Neural cell (in vitro differentiated cells): ENCODE measurements at regions not wholly inside any gene's neighbourhood (a gene's known extent, or its start where the extent isn't known, plus 50 kb on each side); places are given as distances from the start of the nearest gene placed in this dataset.

Experiments used
- H2AFZ ChIP-seq: fragments of 200-600, 300-800 bp; sonication (generic), shearing (Covaris generic); 2 replicates; pipeline ENCODE4 v1.6.0; 2014; ENCODE audit warnings: low read depth, mild to moderate bottlenecking, antibody characterized with exemption, low read length, moderate library complexity
- H3F3A ChIP-seq: fragments of 200-600 bp; shearing (Covaris generic); 2 replicates; pipeline ENCODE4 v1.6.1; 2016; ENCODE audit warnings: mild to moderate bottlenecking, moderate library complexity, mixed read lengths, antibody characterized with exemption, low read length; ENCODE audit not compliant: insufficient read depth, poor library complexity, severe bottlenecking
- H3K27ac ChIP-seq: fragments of 200-600, 300-800 bp; sonication (generic), shearing (Covaris generic); 2 replicates; pipeline ENCODE4 v1.5.1; 2014; ENCODE audit warnings: mild to moderate bottlenecking, low read length, moderate library complexity
- H3K27me3 ChIP-seq: fragments of 300-800, 200-600 bp; sonication (generic), shearing (Covaris generic); 2 replicates; pipeline ENCODE4 v1.6.0; 2014; ENCODE audit warnings: mild to moderate bottlenecking, low read depth, low read length, moderate library complexity; ENCODE audit not compliant: insufficient read depth
- H3K36me3 ChIP-seq: fragments of 300-800, 200-600 bp; sonication (generic), shearing (Covaris generic); 2 replicates; pipeline ENCODE4 v1.5.1; 2014; ENCODE audit warnings: mild to moderate bottlenecking, antibody characterized with exemption, low read length, moderate library complexity; ENCODE audit not compliant: insufficient read depth
- H3K4me2 ChIP-seq: fragments of 300-800, 200-600 bp; sonication (generic), shearing (Covaris generic); 2 replicates; pipeline ENCODE4 v1.6.0; 2014; ENCODE audit warnings: mild to moderate bottlenecking, low read length
- H3K4me3 ChIP-seq: fragments of 300-800, 200-600 bp; sonication (generic), shearing (Covaris generic); 2 replicates; pipeline ENCODE4 v1.5.1; 2014; ENCODE audit warnings: mild to moderate bottlenecking, low read length, moderate library complexity
- H3K79me2 ChIP-seq: fragments of 200-600 bp; shearing (Covaris generic); replicated peaks from 2 replicates; pipeline ENCODE4 v1.6.0; 2014; ENCODE audit warnings: mild to moderate bottlenecking, low read length, moderate library complexity; ENCODE audit not compliant: insufficient read depth
- H3K9ac ChIP-seq: fragments of 300-800, 200-600 bp; sonication (generic), shearing (Covaris generic); 2 replicates; pipeline ENCODE4 v1.6.1; 2016; ENCODE audit warnings: mild to moderate bottlenecking, low read length, mixed read lengths
- H3K9me2 ChIP-seq: fragments of 200-600 bp; shearing (Covaris generic); 2 replicates; pipeline ENCODE4 v1.6.1; 2016; ENCODE audit warnings: mild to moderate bottlenecking, low read length, mixed read lengths; ENCODE audit not compliant: insufficient read depth
- H3K9me3 ChIP-seq: fragments of 200-600, 300-800 bp; sonication (generic), shearing (Covaris generic); 2 replicates; pipeline ENCODE4 v1.6.1; 2016; ENCODE audit warnings: mild to moderate bottlenecking, mixed run types, low read length, moderate library complexity, mixed read lengths
- H4K20me1 ChIP-seq: fragments of 200-600 bp; shearing (Covaris generic); 2 replicates; pipeline ENCODE4 v1.6.1; 2016; ENCODE audit warnings: mild to moderate bottlenecking, mixed run types; ENCODE audit not compliant: insufficient read depth
- EP300 ChIP-seq: fragments of 450-650 bp; conservative IDR thresholded peaks from 2 replicates; pipeline ENCODE4 v1.6.1; 2014; ENCODE audit warnings: antibody characterized with exemption, mild to moderate bottlenecking, moderate library complexity; ENCODE audit not compliant: poor library complexity, severe bottlenecking
- EZH2 ChIP-seq: fragments of 200-600, 300-800 bp; shearing (Covaris generic), sonication (generic); IDR thresholded peaks from 2 replicates; pipeline ENCODE4 v1.6.1; 2014; ENCODE audit warnings: antibody characterized with exemption, low read length, borderline replicate concordance, mild to moderate bottlenecking; ENCODE audit not compliant: insufficient read depth, poor library complexity, severe bottlenecking
- MXI1 ChIP-seq: fragments of 450-650 bp; conservative IDR thresholded peaks from 2 replicates; pipeline ENCODE4 v1.6.1; 2014; ENCODE audit warnings: antibody characterized with exemption, mild to moderate bottlenecking; ENCODE audit not compliant: poor library complexity, severe bottlenecking
- POLR2AphosphoS5 ChIP-seq: IDR thresholded peaks from 2 replicates; pipeline ENCODE4 v1.6.1; 2012
- RAD21 ChIP-seq: fragments of 450-650 bp; conservative IDR thresholded peaks from 2 replicates; pipeline ENCODE4 v1.6.1; 2014; ENCODE audit warnings: antibody characterized with exemption, mild to moderate bottlenecking, moderate library complexity
- SMC3 ChIP-seq: fragments of 450-650 bp; conservative IDR thresholded peaks from 2 replicates; pipeline ENCODE4 v1.6.1; 2014; ENCODE audit warnings: antibody characterized with exemption, mild to moderate bottlenecking, moderate library complexity; ENCODE audit not compliant: poor library complexity
- TAF1 ChIP-seq: IDR thresholded peaks from 2 replicates; pipeline ENCODE4 v1.6.1; 2012; ENCODE audit warnings: low read depth
- TF ChIP-seq, protein P1 (sequence below): fragments of 450-650 bp; IDR thresholded peaks from 2 replicates; pipeline ENCODE4 v1.5.1; 2014; ENCODE audit warnings: antibody characterized with exemption, mild to moderate bottlenecking, moderate library complexity; ENCODE audit not compliant: poor library complexity, severe bottlenecking
- TF ChIP-seq, protein P2 (sequence below): IDR thresholded peaks from 2 replicates; pipeline ENCODE4 v1.6.1; 2012; ENCODE audit warnings: borderline replicate concordance

DNA sequence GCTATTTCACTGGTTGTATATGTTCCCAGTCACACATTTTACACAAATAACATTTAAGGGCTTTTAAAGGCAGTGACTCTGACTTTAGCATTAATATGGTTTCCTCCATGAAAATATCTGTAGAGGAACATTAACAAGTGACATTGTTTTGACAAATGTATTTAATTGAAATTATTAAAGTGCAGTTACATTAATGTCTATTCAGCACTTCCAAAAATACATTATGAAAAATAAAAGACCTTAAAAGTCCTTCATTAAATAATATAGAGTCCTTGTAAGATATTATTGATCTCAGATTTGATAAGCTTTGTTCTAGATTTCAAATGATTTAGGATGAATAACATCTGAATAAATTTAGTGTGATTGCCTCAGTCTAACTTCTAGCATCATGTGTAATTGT lies 951.9 kb upstream of the CHORDC1 start:
- Histone ChIP-seq H3K4me2 (no peak overlapping the region), H3F3A (no peaks in the 10 kb centered on the region), H3K4me3 (no peak overlapping the region), H3K9me3 (no peaks in the 10 kb centered on the region), H2AFZ (no peak overlapping the region), H3K27me3 (no peaks in the 10 kb centered on the region), H3K79me2 (no peaks in the 10 kb centered on the region), H3K36me3 (no peaks in the 10 kb centered on the region), H4K20me1 (no peaks in the 10 kb centered on the region), H3K9me2 (no peaks in the 10 kb centered on the region), H3K27ac (no peak overlapping the region), H3K9ac (no peak overlapping the region)
- no peak for TF ChIP-seq MXI1

DNA sequence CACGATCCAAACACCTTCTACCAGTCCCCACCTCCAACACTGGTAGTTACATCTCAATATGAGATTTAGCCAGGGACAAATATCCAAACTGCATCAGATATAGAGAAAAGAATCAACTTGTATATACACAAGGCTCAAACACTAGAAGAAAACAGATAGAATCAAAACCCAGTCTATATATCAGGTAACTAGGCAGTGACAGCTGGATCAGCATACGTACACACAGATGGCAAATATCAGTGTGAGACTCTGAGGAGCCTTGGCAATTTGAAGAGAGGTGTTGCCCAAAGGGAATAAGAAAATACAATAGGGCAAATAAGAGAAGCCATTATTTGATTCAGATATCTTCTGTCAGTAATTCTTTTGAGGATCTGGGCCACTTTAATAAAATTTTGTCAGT lies 951.3 kb upstream of the CHORDC1 start:
- no peaks in the 10 kb centered on the region for H3K36me3 ChIP-seq
- H3K4me2 ChIP-seq, result no peak overlapping the region
- no peaks in the 10 kb centered on the region for H3K79me2 ChIP-seq
- H3F3A ChIP-seq, result no peaks in the 10 kb centered on the region
- H3K4me3 ChIP-seq, result no peak overlapping the region
- H3K27ac ChIP-seq, result no peak overlapping the region
- H3K27me3 ChIP-seq, result no peaks in the 10 kb centered on the region
- no peak overlapping the region for H3K9ac ChIP-seq
- TF ChIP-seq RAD21 (no peak), EZH2 (no peak), EP300 (no peak), TAF1 (no peak), MXI1 (no peak), SMC3 (no peak)
- TF ChIP-seq, protein P1, sequence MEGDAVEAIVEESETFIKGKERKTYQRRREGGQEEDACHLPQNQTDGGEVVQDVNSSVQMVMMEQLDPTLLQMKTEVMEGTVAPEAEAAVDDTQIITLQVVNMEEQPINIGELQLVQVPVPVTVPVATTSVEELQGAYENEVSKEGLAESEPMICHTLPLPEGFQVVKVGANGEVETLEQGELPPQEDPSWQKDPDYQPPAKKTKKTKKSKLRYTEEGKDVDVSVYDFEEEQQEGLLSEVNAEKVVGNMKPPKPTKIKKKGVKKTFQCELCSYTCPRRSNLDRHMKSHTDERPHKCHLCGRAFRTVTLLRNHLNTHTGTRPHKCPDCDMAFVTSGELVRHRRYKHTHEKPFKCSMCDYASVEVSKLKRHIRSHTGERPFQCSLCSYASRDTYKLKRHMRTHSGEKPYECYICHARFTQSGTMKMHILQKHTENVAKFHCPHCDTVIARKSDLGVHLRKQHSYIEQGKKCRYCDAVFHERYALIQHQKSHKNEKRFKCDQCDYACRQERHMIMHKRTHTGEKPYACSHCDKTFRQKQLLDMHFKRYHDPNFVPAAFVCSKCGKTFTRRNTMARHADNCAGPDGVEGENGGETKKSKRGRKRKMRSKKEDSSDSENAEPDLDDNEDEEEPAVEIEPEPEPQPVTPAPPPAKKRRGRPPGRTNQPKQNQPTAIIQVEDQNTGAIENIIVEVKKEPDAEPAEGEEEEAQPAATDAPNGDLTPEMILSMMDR, result no peak
- no peaks in the 10 kb centered on the region for H3K9me3 ChIP-seq
- no peaks in the 10 kb centered on the region for H4K20me1 ChIP-seq
- H3K9me2 ChIP-seq, result no peaks in the 10 kb centered on the region
- no peak overlapping the region for H2AFZ ChIP-seq

DNA sequence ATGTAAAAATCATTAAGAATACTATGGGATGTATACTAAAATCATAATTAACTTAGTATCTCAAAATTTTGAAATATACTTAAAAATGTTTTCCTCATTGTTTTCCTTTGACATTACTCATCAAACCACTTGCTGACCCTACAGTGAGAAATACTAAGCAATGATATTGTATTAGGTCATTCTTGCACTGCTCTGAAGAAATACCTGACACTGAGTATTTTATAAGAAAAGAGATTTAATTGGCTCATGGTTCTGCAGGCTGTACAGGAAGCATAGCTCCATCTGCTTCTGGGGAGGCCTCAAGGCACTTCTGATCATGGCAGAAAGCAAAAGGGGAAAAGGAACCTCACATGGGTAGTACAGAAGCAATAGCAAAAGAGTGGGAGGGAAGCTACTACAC lies 950.9 kb upstream of the CHORDC1 start:
- no peaks in the 10 kb centered on the region for H3K36me3 ChIP-seq
- TF ChIP-seq, protein P1, result no peak
- TF ChIP-seq TAF1, result no peak
- no peak for TF ChIP-seq MXI1
- TF ChIP-seq RAD21, result no peak
- no peak for TF ChIP-seq EP300
- no peak for TF ChIP-seq POLR2AphosphoS5
- TF ChIP-seq, protein P2, sequence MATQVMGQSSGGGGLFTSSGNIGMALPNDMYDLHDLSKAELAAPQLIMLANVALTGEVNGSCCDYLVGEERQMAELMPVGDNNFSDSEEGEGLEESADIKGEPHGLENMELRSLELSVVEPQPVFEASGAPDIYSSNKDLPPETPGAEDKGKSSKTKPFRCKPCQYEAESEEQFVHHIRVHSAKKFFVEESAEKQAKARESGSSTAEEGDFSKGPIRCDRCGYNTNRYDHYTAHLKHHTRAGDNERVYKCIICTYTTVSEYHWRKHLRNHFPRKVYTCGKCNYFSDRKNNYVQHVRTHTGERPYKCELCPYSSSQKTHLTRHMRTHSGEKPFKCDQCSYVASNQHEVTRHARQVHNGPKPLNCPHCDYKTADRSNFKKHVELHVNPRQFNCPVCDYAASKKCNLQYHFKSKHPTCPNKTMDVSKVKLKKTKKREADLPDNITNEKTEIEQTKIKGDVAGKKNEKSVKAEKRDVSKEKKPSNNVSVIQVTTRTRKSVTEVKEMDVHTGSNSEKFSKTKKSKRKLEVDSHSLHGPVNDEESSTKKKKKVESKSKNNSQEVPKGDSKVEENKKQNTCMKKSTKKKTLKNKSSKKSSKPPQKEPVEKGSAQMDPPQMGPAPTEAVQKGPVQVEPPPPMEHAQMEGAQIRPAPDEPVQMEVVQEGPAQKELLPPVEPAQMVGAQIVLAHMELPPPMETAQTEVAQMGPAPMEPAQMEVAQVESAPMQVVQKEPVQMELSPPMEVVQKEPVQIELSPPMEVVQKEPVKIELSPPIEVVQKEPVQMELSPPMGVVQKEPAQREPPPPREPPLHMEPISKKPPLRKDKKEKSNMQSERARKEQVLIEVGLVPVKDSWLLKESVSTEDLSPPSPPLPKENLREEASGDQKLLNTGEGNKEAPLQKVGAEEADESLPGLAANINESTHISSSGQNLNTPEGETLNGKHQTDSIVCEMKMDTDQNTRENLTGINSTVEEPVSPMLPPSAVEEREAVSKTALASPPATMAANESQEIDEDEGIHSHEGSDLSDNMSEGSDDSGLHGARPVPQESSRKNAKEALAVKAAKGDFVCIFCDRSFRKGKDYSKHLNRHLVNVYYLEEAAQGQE, result no peak
- no peak for TF ChIP-seq SMC3
- TF ChIP-seq EZH2, result no peak
- H3K9ac ChIP-seq, result no peak overlapping the region
- H3K27me3 ChIP-seq, result no peaks in the 10 kb centered on the region
- H3K9me2 ChIP-seq, result no peaks in the 10 kb centered on the region
- no peaks in the 10 kb centered on the region for H3F3A ChIP-seq
- no peak overlapping the region for H3K4me3 ChIP-seq
- H3K9me3 ChIP-seq, result no peaks in the 10 kb centered on the region
- no peak overlapping the region for H3K4me2 ChIP-seq
- H3K79me2 ChIP-seq, result no peaks in the 10 kb centered on the region
- H3K27ac ChIP-seq, result no peak overlapping the region
- H4K20me1 ChIP-seq, result no peaks in the 10 kb centered on the region
- H2AFZ ChIP-seq, result no peak overlapping the region
